HepG2 (cell line): ENCODE measurements at regions not wholly inside any gene's neighbourhood (a gene's known extent, or its start where the extent isn't known, plus 50 kb on each side); places are given as distances from the start of the nearest gene placed in this dataset.

Experiments used
- ATAC-seq: fragments of 200-7000 bp; cut with Tn5 transposase; 3 replicates; pipeline ENCODE4 v1.9.1; 2020; ENCODE audit warnings: mild to moderate bottlenecking, moderate library complexity
- BruUV-seq: library from RNA; stranded (reverse); fragments of 400-500 nt; replicated peaks from 2 replicates; lab custom pipeline; 2021; lab: Mats Ljungman, UMichigan
- CTCF ChIA-PET: fragments of 300-600 bp; formaldehyde crosslinking; extraction: SDS; loops from one replicate; lab custom pipeline; 2021; ENCODE audit warnings: low total read pairs, inconsistent platforms, low intra/inter-chr PET ratio; lab: Yijun Ruan, JAX
- POLR2A ChIA-PET: fragments of 350-600 bp; sonication (Branson Sonifier 250); formaldehyde crosslinking; loops from one replicate; lab custom pipeline; 2020; ENCODE audit warnings: antibody characterized with exemption, inconsistent platforms; lab: Yijun Ruan, JAX
- DNase-seq: peaks from one replicate; pipeline ENCODE4 v3.0.0-alpha.2; 2015; ENCODE audit warnings: low spot score
- FAIRE-seq: peaks from 3 replicates; lab custom pipeline; 2011; peaks lifted over from hg19 to GRCh38; lab: Jason Lieb, UNC
- H2AFZ ChIP-seq: one replicate; pipeline ENCODE4 v1.6.1; 2011; ENCODE audit warnings: low read length, inconsistent platforms
- H3K27ac ChIP-seq: fragments of 300-600 bp; 3 replicates; pipeline ENCODE4 v1.8.0; 2011; ENCODE audit warnings: mixed run types, mild to moderate bottlenecking, mixed read lengths, low read length, inconsistent platforms; ENCODE audit not compliant: insufficient read depth; ENCODE audit errors: extremely low read length
- H3K27me3 ChIP-seq, 2 experiments: fragments of 200-600 bp in 1 of 2; 2 replicates in 1 of 2; 3 replicates in 1 of 2; pipeline versions ENCODE4 v1.6.0 to v1.8.0; 2011; ENCODE audit warnings: low read length in 2 of 2, mild to moderate bottlenecking in 2 of 2, moderate library complexity in 2 of 2, inconsistent platforms in 1 of 2; ENCODE audit not compliant: insufficient read depth in 2 of 2, control insufficient read depth in 1 of 2
- H3K36me3 ChIP-seq, 2 experiments: fragments of 200-600 bp in 1 of 2; replicated peaks in 1 of 2; 2 replicates in 1 of 2; 3 replicates in 1 of 2; pipeline versions ENCODE4 v1.5.1 to v1.8.0; 2011; ENCODE audit warnings: low read length in 2 of 2, inconsistent platforms in 1 of 2; ENCODE audit not compliant: insufficient read depth in 2 of 2, control insufficient read depth in 1 of 2
- H3K4me1 ChIP-seq: 2 replicates; pipeline ENCODE4 v1.5.1; 2012; ENCODE audit warnings: low read length, inconsistent platforms; ENCODE audit not compliant: insufficient read depth
- H3K4me2 ChIP-seq: 2 replicates; pipeline ENCODE4 v1.6.0; 2011; ENCODE audit warnings: low read depth, low read length, inconsistent platforms
- H3K4me3 ChIP-seq, 3 experiments: fragments of 200-600 bp in 1 of 3; sonication (generic), shearing (Covaris generic) in 1 of 3; replicated peaks in 1 of 3; 2 replicates each; pipeline ENCODE4 v1.5.1; 2011 to 2016; ENCODE audit warnings: low read length in 3 of 3, inconsistent platforms in 2 of 3, low read depth in 2 of 3, mild to moderate bottlenecking in 2 of 3, control low read depth in 1 of 3, mixed read lengths in 1 of 3; ENCODE audit not compliant: insufficient read depth in 1 of 3
- H3K79me2 ChIP-seq: one replicate; pipeline ENCODE4 v1.6.1; 2011; ENCODE audit warnings: low read length, inconsistent platforms; ENCODE audit not compliant: insufficient read depth
- H3K9ac ChIP-seq: 2 replicates; pipeline ENCODE4 v1.6.0; 2011; ENCODE audit warnings: mild to moderate bottlenecking, low read depth, low read length, inconsistent platforms; ENCODE audit not compliant: insufficient read depth
- H3K9me3 ChIP-seq: 2 replicates; pipeline ENCODE4 v1.5.1; 2012; ENCODE audit warnings: mild to moderate bottlenecking, low read length
- H4K20me1 ChIP-seq: 2 replicates; pipeline ENCODE4 v1.6.0; 2011; ENCODE audit warnings: inconsistent platforms, mild to moderate bottlenecking, low read length, moderate library complexity; ENCODE audit not compliant: insufficient read depth
- EZH2 ChIP-seq: conservative IDR thresholded peaks from 2 replicates; pipeline ENCODE4 v1.6.1; 2012; ENCODE audit warnings: mild to moderate bottlenecking, low read depth, low read length, moderate library complexity
- NFE2L2 ChIP-seq: fragments of 150-350 bp; IDR thresholded peaks from 2 replicates; pipeline ENCODE4 v1.6.1; 2014; ENCODE audit warnings: low read length
- TEAD3 ChIP-seq: optimal IDR thresholded peaks from 2 replicates; pipeline ENCODE3; 2016; ENCODE audit warnings: borderline replicate concordance
- WGBS: methylation state at CpG from one replicate; pipeline ENCODE4 v1.1.6; 2017; ENCODE audit warnings: low lambda C conversion rate; 5-methylcytosine and 5-hydroxymethylcytosine counted together
- in situ Hi-C: cut with HindIII; loops from 2 replicates; pipeline ENCODE4 v1.10.0; 2017; ENCODE audit warnings: low pct_unique_long_range_greater_than_20kb; ENCODE audit not compliant: extremely low pct_ligation_motif_present
- intact Hi-C: fragments of 100-400 bp; cut with micrococcal nuclease; formaldehyde crosslinking; loops from one replicate; pipeline ENCODE4 v1.10.0; 2022; ENCODE audit not compliant: unreplicated experiment
- TF ChIP-seq, protein P1 (sequence below), 2 experiments: fragments of 450-650 bp in 1 of 2; sonication (generic) in 1 of 2; formaldehyde crosslinking; IDR thresholded peaks; 2 replicates each; pipeline versions ENCODE4 v1.5.0 to v1.8.0; 2020 to 2022; ENCODE audit warnings: mild to moderate bottlenecking in 1 of 2, missing genetic modification reagents in 1 of 2
- TF ChIP-seq, protein P2 (sequence below): IDR thresholded peaks from 2 replicates; pipeline ENCODE4 v1.6.1; 2016; ENCODE audit warnings: low read depth

DNA sequence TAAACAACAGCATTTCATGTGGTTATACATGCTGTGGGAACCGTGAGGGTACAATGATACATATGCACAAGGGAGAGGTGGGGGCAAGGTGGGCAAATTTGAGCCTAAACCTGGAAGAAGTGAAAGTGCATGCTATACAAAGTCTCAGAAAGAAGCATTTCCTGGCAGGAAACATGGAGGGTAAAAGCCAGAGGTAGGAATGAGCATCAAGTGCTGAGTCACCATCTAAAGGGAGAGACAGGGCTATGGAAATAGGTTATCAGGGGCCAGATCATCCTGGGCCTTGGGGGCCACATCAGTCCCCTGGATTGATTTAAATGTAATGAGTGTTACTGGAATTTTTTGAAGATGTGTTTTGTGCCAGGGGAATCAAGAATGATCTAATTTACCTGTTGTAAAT, 60.1 kb upstream of the DAB1 start:
- DNase-seq (no peak), FAIRE-seq (no peak), ATAC-seq (no peak)
- Histone ChIP-seq H3K36me3 (no peaks in the 10 kb centered on the region), H3K9ac (no peak overlapping the region), H3K27ac (no peak overlapping the region), H3K9me3 (no peaks in the 10 kb centered on the region), H4K20me1 (no peaks in the 10 kb centered on the region), H2AFZ (no peak overlapping the region), H3K4me3 (no peak overlapping the region), H3K79me2 (no peaks in the 10 kb centered on the region), H3K4me2 (no peak overlapping the region), H3K27me3 (no peaks in the 10 kb centered on the region; a peak in 1 of 5 replicates), H3K4me1 (no peaks in the 10 kb centered on the region)
- WGBS = 0% methylated on average over 1 of the region's 1 CpG
- intact Hi-C loops = no loop called here
- ChIA-PET CTCF (no interaction called here), POLR2A (no interaction called here)
- in situ Hi-C loops = no loop called here
- BruUV-seq = no TSS peak
- TF ChIP-seq EZH2 (no peak), NFE2L2 (0 out of 2 replicates have a peak, but pooled peaks have one; percentile 19)

DNA sequence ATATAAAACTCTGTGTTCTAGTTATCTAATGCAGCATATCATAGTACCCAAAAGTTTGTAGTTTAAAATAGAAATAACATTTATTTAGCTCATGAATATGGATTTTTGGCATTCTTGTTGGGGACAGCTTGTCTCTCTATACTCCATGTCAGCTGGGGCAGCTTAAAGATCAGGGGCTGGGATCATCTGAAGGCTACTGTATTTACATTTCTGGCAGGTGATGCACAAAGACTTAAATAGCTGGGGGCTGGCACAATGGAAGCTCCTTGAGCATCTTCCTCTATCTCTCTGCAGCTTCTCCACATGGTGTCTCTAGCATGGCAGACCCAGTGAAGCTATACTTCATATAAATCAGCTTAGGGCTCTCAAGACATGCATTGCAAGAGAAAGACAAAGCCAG, 55.6 kb upstream of the DAB1 start:
- Histone ChIP-seq H3K27me3 (peaks cover 0 to 4% of the 10 kb centered on the region in 2 experiments; a peak in 2 of 5 replicates), H3K36me3 (no peaks in the 10 kb centered on the region), H3K4me2 (no peak overlapping the region), H3K4me3 (no peak overlapping the region), H3K79me2 (no peaks in the 10 kb centered on the region), H3K4me1 (no peaks in the 10 kb centered on the region), H3K9me3 (no peaks in the 10 kb centered on the region), H2AFZ (no peak overlapping the region), H4K20me1 (no peaks in the 10 kb centered on the region), H3K27ac (no peak overlapping the region), H3K9ac (no peak overlapping the region)
- no peak for DNase-seq
- TF ChIP-seq, protein P1, sequence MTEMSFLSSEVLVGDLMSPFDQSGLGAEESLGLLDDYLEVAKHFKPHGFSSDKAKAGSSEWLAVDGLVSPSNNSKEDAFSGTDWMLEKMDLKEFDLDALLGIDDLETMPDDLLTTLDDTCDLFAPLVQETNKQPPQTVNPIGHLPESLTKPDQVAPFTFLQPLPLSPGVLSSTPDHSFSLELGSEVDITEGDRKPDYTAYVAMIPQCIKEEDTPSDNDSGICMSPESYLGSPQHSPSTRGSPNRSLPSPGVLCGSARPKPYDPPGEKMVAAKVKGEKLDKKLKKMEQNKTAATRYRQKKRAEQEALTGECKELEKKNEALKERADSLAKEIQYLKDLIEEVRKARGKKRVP (CRISPR knock-in tag; IDR thresholded peaks at IDR 0.05) = no peak
- TF ChIP-seq, protein P2, sequence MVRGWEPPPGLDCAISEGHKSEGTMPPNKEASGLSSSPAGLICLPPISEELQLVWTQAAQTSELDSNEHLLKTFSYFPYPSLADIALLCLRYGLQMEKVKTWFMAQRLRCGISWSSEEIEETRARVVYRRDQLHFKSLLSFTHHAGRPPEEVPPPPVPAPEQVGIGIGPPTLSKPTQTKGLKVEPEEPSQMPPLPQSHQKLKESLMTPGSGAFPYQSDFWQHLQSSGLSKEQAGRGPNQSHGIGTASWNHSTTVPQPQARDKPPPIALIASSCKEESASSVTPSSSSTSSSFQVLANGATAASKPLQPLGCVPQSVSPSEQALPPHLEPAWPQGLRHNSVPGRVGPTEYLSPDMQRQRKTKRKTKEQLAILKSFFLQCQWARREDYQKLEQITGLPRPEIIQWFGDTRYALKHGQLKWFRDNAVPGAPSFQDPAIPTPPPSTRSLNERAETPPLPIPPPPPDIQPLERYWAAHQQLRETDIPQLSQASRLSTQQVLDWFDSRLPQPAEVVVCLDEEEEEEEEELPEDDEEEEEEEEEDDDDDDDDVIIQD (CRISPR knock-in tag) = no peak
- no peak for TF ChIP-seq TEAD3 (CRISPR knock-in tag)
- in situ Hi-C loops (no loop called here), intact Hi-C loops (no loop called here)
- ChIA-PET CTCF (no interaction called here), POLR2A (no interaction called here)
- no TSS peak for BruUV-seq
- no peak for ATAC-seq
- no peak for FAIRE-seq
